ENCODE measurements at regions not wholly inside any gene's neighbourhood (a gene's known extent, or its start where the extent isn't known, plus 50 kb on each side); places are given as distances from the start of the nearest gene placed in this dataset.

DNA sequence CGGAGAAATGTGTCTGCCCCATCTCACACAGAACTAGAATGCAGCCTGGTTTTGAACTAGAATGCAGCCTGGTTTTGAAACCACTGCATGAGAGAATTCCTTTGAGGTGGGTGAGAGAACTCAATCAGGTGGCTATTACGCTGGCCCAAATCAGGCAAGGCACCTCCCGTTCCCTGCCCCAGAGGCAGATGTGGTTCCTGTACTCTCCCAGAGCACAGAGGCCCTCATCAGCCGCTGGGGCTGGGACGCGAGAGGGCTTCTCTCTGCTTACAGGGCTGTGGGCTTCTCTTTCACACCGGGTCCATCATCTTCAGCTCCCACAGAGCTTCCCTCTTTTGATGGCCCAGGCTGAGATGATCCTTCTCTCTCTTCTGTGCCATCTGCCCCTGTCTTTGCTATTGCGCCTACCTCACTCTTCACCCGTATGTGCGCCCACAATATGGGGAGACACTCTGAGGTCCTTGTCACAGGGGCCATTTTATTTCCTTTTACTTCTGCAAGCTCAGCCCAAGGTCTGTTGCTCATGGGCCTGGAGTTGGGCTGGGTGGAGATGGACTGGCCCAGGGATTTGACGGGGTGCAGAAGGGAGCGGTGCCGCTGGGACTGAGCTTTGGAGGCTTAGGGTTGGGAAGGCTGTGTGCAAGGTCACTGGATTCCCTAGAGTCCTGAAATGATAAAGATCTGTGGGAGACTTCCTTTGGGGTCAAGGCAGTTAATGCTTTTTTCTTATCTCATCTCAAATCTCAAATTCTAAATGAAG lies 84.4 kb upstream of the HS6ST1 start:
- H3K27me3 Mint-ChIP-seq: peaks cover 19% of the 10 kb centered on the region
- H3K9me3 Mint-ChIP-seq: no peaks in the 10 kb centered on the region
- DNase-seq: no peak
- intact Hi-C loops (cut with micrococcal nuclease): no loop called here
- H3K36me3 Mint-ChIP-seq (ENCODE audit: low read depth): no peaks in the 10 kb centered on the region
- no peak overlapping the region for H3K4me3 Mint-ChIP-seq
- H3K4me1 Mint-ChIP-seq: peaks cover 2% of the 10 kb centered on the region
- H3K27ac Mint-ChIP-seq: no peak overlapping the region

GRCh38 chr2:128403814-128404708 lies 85.4 kb upstream of the HS6ST1 start:
- peaks cover 14% of the 10 kb centered on the region for H3K27me3 Mint-ChIP-seq
- H3K4me3 Mint-ChIP-seq: no peak overlapping the region
- H3K9me3 Mint-ChIP-seq: no peaks in the 10 kb centered on the region
- DNase-seq: no peak
- peaks cover 2% of the 10 kb centered on the region for H3K4me1 Mint-ChIP-seq
- no peak overlapping the region for H3K27ac Mint-ChIP-seq
- intact Hi-C loops (cut with micrococcal nuclease): no loop called here
- no peaks in the 10 kb centered on the region for H3K36me3 Mint-ChIP-seq (ENCODE audit: low read depth)

DNA sequence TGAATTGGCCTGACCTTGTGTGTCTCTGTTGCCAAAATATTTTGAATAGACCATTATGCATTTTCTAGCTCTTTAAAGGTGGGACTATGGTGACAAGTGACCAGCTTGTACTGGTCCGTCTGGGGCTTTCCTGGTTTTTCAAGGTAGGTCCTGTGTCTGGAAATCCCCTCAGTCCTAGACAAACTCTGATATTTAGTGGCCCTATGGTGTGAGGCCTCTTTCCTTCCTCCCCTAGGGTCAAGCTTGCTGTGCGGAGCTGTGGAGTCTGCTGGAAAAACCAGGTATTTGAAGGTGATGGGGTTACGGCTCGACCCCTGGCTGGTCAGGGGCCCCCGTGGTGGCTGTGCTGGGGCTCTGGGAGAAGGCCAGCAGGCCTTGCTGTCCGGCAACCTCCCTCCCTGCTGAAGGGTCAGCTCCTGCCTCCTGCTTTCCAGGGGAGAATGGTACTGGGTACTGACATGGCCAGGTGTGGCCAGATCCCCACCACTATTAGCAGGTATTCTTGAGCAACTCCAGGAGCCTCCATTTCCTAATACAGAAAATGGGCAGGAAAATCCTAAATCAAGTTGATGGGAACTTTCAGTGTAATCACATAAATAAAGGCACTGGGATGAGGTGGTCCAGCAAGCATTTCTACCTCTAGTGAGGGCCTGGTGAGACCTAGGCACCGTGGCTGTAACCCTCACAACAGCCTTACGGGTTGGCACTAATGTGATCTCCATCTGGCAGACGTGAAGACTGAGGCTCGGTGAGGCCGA lies 86.2 kb upstream of the HS6ST1 start:
- no peak for DNase-seq
- Mint-ChIP-seq H3K27ac (no peak overlapping the region), H3K4me1 (peaks cover under 1% of the 10 kb centered on the region), H3K4me3 (no peak overlapping the region), H3K36me3 (ENCODE audit: low read depth) (no peaks in the 10 kb centered on the region), H3K9me3 (no peaks in the 10 kb centered on the region), H3K27me3 (peaks cover 8% of the 10 kb centered on the region)
- intact Hi-C loops (cut with micrococcal nuclease): no loop called here

DNA sequence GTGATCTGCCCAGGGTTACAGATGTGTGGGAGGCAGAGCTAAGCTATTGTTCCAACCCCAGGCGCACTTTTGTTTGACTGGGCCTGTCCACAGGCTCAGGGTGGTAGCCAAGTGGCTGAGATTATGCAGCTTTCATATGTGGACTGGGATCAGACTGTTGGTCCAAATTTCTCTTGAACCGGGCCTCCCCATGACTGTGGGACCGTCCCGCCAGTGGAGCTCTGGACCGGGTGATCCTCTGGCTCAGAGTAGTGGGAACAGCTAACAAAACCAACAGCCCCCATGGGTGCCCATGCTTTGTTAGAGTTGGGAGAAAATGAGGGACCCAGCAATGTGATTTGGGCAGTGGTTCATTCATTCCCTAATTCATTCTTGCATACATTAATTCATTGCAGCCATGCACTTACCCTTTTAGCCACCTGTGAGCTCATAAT lies 86.8 kb upstream of the HS6ST1 start:
- no peak overlapping the region for H3K27ac Mint-ChIP-seq
- H3K4me1 Mint-ChIP-seq: no peaks in the 10 kb centered on the region
- H3K4me3 Mint-ChIP-seq: no peak overlapping the region
- DNase-seq: no peak
- intact Hi-C loops (cut with micrococcal nuclease): no loop called here
- no peaks in the 10 kb centered on the region for H3K36me3 Mint-ChIP-seq (ENCODE audit: low read depth)
- peaks cover 6% of the 10 kb centered on the region for H3K27me3 Mint-ChIP-seq
- no peaks in the 10 kb centered on the region for H3K9me3 Mint-ChIP-seq

DNA sequence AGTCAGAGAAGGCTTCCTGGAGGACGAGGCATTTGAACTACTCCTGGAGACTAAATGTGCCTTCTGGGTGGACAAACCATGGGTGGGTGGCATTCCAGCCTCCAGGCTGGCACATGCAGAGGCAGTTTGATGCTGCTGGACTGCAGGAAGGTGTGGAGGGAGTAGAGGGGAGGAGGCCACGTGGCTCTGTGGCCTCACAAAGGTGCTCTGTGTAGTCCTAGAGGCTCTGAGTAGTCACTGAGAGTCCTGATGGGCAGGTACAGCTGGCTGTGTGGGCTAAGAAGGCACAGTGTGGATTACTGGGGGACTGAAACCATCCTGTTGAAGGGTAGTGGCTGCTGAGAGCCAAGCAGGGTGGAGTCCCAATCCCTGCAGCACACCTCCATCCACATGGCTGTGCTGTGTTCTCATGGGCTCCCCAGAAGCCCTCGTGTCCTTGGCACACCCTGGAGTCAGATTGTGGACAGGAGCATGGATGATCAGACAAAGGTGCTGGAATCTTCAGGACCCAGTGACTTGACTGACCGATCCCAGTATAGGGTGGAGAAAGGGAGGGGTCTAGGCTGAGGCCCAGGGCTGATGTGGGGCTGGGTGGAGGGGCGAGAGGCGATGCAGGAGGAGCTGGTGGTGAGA lies 87.4 kb upstream of the HS6ST1 start:
- H3K27ac Mint-ChIP-seq: no peak overlapping the region
- no peaks in the 10 kb centered on the region for H3K36me3 Mint-ChIP-seq (ENCODE audit: low read depth)
- intact Hi-C loops (cut with micrococcal nuclease): no loop called here
- H3K4me3 Mint-ChIP-seq: no peak overlapping the region
- H3K4me1 Mint-ChIP-seq: no peaks in the 10 kb centered on the region
- no peak for DNase-seq
- H3K9me3 Mint-ChIP-seq: no peaks in the 10 kb centered on the region
- H3K27me3 Mint-ChIP-seq: peaks cover 3% of the 10 kb centered on the region

DNA sequence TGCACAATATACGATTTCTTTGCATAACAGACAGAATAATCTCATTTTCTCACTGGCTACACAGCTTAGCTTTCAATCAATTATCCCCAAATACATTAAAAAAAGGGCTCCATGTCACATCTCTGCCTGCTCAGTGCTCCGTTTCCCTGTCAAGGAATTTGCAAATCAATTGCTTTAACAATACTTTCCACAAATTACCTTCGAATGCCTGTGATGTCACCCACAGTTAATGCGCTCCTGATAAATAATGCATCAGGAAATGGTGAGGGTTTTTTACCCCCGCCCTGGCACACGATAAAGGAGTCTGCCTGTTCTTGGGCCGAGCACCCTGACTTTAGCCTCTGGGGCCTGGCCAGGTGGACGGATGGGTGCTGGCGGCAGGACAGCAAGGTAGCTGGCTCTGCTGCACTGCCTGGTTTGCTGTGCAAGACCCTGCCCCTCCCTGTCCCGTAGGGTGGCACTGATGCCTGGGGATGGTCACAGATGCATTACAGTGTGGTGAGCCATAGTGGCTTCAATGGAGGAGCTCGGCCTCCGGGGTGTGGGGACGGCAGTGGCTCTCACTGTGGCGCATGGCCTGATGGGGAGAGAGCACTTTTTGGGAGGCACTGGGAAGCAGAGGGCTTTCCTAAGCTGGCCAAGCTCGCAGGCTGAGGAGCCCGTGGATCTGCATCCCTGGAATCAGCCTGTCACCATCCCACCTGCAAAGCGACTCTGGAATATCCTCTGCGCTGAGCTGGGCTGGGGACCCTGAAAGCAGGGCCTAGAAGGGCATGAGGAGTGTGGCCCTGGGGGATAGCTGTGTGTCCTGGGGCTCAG lies 88.3 kb upstream of the HS6ST1 start:
- H3K36me3 Mint-ChIP-seq (ENCODE audit: low read depth): no peaks in the 10 kb centered on the region
- no peaks in the 10 kb centered on the region for H3K4me1 Mint-ChIP-seq
- DNase-seq: no peak
- H3K27me3 Mint-ChIP-seq: peaks cover 3% of the 10 kb centered on the region
- H3K4me3 Mint-ChIP-seq: no peak overlapping the region
- no peak overlapping the region for H3K27ac Mint-ChIP-seq
- intact Hi-C loops (cut with micrococcal nuclease): no loop called here
- no peaks in the 10 kb centered on the region for H3K9me3 Mint-ChIP-seq

DNA sequence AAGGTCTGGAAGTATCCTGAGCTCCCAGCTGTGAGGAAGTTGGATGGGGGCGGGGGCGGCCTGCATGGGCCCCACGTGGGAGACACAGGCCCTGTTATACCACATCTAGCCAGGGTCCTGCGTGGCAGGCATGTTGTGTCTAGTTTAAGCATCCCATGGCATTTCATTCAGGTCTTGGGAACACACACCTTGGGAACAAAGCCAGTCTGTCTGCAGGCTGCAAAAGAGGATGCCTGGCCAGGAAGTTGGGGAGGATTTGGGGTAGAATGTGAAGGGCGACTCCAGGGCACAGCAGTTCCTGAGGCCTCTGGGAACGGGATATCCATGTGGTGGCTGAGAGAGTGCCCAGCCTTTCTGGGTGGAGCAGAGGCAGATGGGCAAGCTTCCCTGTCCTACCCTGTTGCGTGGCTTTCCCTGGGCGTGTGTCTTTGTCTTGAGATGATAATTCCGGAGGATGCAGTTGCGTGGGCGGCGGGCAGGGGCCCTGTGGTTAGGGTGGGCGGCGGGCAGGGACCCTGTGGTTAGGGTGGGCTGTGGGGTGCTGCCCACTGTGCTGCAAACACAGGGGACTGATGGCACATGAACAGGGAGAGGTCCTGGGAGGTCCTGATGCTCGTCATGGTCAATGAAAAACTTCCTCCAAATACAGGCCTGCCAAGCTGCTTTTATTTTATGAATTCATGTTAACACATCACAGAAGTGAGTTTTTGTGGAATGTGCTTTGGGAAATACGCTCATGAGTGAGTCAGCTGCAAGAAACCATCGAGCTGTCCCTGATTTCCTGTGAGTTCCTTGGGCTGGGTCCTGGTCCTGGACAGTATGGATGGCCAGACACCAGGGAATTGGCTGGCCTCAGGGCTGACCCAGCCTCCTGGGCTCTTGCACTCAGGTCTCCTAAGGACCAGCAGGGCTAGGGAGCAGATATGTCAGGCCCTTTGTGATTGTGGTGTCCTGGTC lies 90.0 kb upstream of the HS6ST1 start:
- Mint-ChIP-seq H3K9me3 (no peaks in the 10 kb centered on the region), H3K4me3 (no peak overlapping the region), H3K4me1 (no peaks in the 10 kb centered on the region), H3K27me3 (no peaks in the 10 kb centered on the region), H3K36me3 (ENCODE audit: low read depth) (no peaks in the 10 kb centered on the region), H3K27ac (no peak overlapping the region)
- DNase-seq: no peak
- intact Hi-C loops (cut with micrococcal nuclease): no loop called here

DNA sequence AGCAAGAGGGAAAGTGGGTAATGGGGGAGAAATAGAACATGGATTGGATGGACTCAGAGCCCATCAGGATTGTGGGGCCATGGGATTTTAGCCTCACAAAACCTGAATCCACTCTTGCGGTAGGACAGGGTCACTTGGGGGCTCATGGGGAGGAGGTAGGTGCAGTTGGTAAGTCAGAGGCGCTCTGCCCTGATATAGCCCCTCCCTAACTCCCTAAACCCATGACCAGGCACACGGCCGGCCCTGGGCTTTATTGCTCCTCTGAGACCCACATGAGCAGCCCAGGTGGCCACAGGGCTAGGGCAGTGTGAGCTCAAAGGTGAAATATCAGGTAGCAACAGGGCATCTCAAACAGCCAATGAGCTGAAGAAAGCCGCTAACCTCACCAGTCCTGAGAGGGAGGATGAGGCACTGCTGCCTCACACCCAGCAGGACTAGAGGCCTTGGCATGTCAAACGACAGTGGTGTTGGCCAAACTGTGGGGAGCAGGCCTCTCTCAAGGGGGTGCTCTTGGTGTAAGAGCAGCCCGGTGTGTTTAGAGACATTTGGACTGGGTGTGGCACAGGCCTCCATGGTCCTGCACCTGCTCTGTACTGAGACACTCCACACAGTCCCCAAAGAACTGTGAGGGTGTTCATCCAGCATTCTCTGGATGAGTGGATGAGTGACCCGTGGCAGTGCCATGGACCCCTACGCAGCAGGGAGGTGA lies 90.8 kb upstream of the HS6ST1 start:
- Mint-ChIP-seq H3K27ac (no peak overlapping the region), H3K27me3 (no peaks in the 10 kb centered on the region), H3K4me1 (no peaks in the 10 kb centered on the region), H3K4me3 (no peak overlapping the region), H3K9me3 (no peaks in the 10 kb centered on the region), H3K36me3 (ENCODE audit: low read depth) (no peaks in the 10 kb centered on the region)
- DNase-seq: no peak
- intact Hi-C loops (cut with micrococcal nuclease): no loop called here

DNA sequence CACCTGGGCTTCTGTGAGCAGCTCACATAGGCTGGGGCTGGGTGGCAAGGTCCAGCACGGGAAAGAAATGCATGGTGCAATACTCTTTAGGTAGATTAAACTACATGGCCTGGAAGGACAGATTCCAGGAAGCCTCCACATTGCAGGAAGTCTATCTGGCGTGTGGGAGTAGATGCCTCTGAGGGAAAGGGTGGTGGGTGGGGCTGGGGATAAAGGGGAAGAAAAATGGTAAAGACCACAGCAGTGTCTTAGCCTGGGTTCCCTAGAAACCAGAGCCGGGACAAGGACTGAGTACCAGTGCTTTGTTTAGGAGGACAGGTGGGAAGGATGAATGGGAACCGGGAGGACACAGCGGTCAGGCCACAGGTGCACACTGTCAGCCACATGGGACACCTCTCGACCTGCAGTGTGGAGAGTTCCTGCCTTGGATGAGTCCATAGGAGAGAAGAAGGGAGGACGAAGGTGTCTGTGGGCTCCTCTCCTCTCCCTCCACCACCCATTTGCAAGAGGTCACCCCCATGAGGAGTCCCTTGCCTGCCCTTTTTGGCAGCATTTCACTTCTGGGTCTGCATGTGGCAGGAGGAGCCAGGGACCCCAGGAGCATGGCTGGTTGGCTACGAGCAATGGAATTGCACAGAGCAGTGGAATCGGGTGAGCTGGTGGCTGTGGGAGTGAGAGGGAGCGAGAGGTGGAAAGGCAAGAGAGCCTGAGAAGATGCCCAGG lies 91.5 kb upstream of the HS6ST1 start:
- no peak overlapping the region for H3K4me3 Mint-ChIP-seq
- intact Hi-C loops (cut with micrococcal nuclease): no loop called here
- H3K9me3 Mint-ChIP-seq: no peaks in the 10 kb centered on the region
- no peak overlapping the region for H3K27ac Mint-ChIP-seq
- no peaks in the 10 kb centered on the region for H3K36me3 Mint-ChIP-seq (ENCODE audit: low read depth)
- H3K27me3 Mint-ChIP-seq: no peaks in the 10 kb centered on the region
- no peaks in the 10 kb centered on the region for H3K4me1 Mint-ChIP-seq
- no peak for DNase-seq

GRCh38 chr2:128410758-128411215 lies 92.1 kb upstream of the HS6ST1 start:
- no peaks in the 10 kb centered on the region for H3K4me1 Mint-ChIP-seq
- H3K27me3 Mint-ChIP-seq: no peaks in the 10 kb centered on the region
- no peak for DNase-seq
- H3K36me3 Mint-ChIP-seq (ENCODE audit: low read depth): no peaks in the 10 kb centered on the region
- no peak overlapping the region for H3K27ac Mint-ChIP-seq
- H3K9me3 Mint-ChIP-seq: no peaks in the 10 kb centered on the region
- intact Hi-C loops (cut with micrococcal nuclease): no loop called here
- H3K4me3 Mint-ChIP-seq: no peak overlapping the region

DNA sequence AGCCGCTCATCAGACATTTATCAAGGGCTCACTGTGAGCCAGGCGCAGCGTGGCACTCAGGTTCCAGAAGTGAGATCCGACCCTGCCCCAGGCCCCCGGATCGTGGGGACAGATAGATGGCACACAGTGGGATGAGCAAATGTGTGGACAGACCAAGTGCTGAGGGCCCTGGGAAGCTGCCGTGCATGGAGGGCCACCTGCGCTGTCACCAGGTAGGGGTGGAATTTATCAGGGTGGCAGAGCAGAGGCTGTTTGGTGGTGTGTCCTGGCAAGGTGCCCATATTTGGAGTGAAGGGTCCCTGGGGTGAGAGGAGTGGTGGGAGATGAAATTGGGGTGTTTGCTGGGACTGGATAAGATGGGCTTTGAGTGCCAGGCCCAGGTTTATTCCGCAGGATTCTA lies 92.8 kb upstream of the HS6ST1 start:
- H3K9me3 Mint-ChIP-seq: no peaks in the 10 kb centered on the region
- no peak overlapping the region for H3K27ac Mint-ChIP-seq
- no peak overlapping the region for H3K4me3 Mint-ChIP-seq
- no peaks in the 10 kb centered on the region for H3K27me3 Mint-ChIP-seq
- H3K4me1 Mint-ChIP-seq: no peaks in the 10 kb centered on the region
- intact Hi-C loops (cut with micrococcal nuclease): no loop called here
- no peaks in the 10 kb centered on the region for H3K36me3 Mint-ChIP-seq (ENCODE audit: low read depth)
- DNase-seq: no peak
